ENCODE measurements at regions not wholly inside any gene's neighbourhood (a gene's known extent, or its start where the extent isn't known, plus 50 kb on each side); places are given as distances from the start of the nearest gene placed in this dataset.
A peak's percentile ranks its signal among the peaks of the same experiment; 100 is the strongest.

DNA sequence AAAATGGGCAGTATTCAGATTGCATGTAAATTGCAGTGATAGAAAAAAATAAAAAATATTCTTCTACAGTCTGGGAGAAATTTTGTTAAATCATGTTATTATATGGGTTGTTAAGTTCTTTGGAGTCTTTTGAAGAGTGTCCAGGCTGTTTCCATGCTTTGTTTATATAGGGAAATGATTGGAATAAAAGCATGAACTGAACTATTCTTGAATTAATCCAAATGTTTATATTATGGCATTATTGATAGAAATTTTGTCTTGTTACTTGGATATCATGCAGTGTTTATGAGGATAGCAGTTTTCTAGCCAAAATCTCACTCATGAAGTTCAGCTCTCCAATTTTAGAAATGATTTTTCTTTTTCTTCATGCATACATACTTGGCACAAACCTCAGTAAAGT lies 108.2 kb upstream of the NAV3 start:
- no peak overlapping the region for H3K27ac ChIP-seq
- TF ChIP-seq, protein P1, sequence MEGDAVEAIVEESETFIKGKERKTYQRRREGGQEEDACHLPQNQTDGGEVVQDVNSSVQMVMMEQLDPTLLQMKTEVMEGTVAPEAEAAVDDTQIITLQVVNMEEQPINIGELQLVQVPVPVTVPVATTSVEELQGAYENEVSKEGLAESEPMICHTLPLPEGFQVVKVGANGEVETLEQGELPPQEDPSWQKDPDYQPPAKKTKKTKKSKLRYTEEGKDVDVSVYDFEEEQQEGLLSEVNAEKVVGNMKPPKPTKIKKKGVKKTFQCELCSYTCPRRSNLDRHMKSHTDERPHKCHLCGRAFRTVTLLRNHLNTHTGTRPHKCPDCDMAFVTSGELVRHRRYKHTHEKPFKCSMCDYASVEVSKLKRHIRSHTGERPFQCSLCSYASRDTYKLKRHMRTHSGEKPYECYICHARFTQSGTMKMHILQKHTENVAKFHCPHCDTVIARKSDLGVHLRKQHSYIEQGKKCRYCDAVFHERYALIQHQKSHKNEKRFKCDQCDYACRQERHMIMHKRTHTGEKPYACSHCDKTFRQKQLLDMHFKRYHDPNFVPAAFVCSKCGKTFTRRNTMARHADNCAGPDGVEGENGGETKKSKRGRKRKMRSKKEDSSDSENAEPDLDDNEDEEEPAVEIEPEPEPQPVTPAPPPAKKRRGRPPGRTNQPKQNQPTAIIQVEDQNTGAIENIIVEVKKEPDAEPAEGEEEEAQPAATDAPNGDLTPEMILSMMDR (conservative IDR thresholded peaks at IDR 0.05): no peak
- no peak for TF ChIP-seq ZFX (IDR thresholded peaks at IDR 0.05)

- no peak overlapping the region for H3K27ac ChIP-seq
- TF ChIP-seq, protein P1 (conservative IDR thresholded peaks at IDR 0.05): peak; percentile 38
- TF ChIP-seq ZFX (IDR thresholded peaks at IDR 0.05): no peak
These were observed 110.4 kb upstream of the NAV3 start for GRCh38 chr12:77720258-77720657.

GRCh38 chr12:77710209-77710608 lies 120.5 kb upstream of the NAV3 start:
- H3K27ac ChIP-seq: no peak overlapping the region
- TF ChIP-seq, protein P1 (conservative IDR thresholded peaks at IDR 0.05): no peak
- no peak for TF ChIP-seq ZFX (IDR thresholded peaks at IDR 0.05)

- TF ChIP-seq, protein P1 (conservative IDR thresholded peaks at IDR 0.05): no peak
- no peak overlapping the region for H3K27ac ChIP-seq
These were observed 133.6 kb upstream of the NAV3 start for GRCh38 chr12:77697126-77697525.

GRCh38 chr12:77696183-77696582 lies 134.5 kb upstream of the NAV3 start:
- no peak for TF ChIP-seq ZFX (IDR thresholded peaks at IDR 0.05)
- TF ChIP-seq, protein P1 (conservative IDR thresholded peaks at IDR 0.05): no peak
- H3K27ac ChIP-seq: no peak overlapping the region

GRCh38 chr12:77689510-77690086 lies 141.1 kb upstream of the NAV3 start:
- no peak overlapping the region for H3K27ac ChIP-seq
- TF ChIP-seq, protein P1 (conservative IDR thresholded peaks at IDR 0.05): no peak
- no peak for TF ChIP-seq ZFX (IDR thresholded peaks at IDR 0.05)

DNA sequence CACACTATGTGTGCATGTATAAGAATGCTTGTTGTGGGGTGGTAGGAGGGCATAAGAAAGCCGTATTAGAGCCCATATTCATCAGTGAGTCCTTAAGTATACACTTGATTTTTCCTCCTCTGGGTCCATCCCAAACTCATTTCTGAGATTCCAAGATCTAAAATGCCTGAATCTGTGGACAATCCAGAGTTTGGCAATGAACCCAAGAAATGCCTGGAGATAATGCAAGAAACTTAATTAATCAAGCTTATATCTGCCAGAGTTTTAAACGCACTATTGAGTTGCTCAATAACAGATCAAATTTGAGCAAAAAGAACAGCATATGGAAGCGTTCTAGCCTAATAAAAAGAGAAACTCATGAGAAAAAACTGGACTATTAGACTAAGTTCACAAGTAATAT lies 143.4 kb upstream of the NAV3 start:
- TF ChIP-seq, protein P1 (conservative IDR thresholded peaks at IDR 0.05): no peak
- no peak for TF ChIP-seq ZFX (IDR thresholded peaks at IDR 0.05)
- H3K27ac ChIP-seq: no peak overlapping the region
